ENCODE measurements at regions not wholly inside any gene's neighbourhood (a gene's known extent, or its start where the extent isn't known, plus 50 kb on each side); places are given as distances from the start of the nearest gene placed in this dataset.

DNA sequence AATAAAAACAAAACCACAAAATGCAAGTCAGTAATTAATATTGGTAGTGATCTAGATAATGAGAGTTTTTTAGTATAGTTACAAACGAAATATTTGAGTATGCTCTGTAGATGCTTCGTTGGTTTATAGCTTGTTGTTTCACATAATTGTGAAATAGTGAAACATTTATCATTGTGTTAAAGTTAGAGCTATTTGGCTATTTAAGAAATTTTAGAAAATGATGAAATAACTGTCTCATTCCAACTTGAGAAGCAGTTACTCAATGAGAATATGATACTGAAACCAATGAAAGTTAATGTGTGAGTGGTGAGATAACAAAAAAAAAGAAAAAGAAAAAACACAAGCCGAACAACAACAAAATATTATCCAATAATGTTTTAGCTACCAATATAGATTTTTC is 475.6 kb upstream of the ZEB2 start:
- Histone ChIP-seq H4K20me1 (ENCODE audit: control insufficient read depth, insufficient read depth, low read length, poor library complexity, severe bottlenecking) (no peaks in the 10 kb centered on the region), H3K4me2 (replicated peaks; ENCODE audit: low read depth, low read length, poor library complexity, severe bottlenecking) (no peak overlapping the region), H3K4me3 (ENCODE audit: control extremely low read depth in 1 of 5, extremely low read depth in 1 of 5, insufficient read depth in 1 of 5, low read depth in 2 of 5, low read length in 4 of 5) (no peak overlapping the region), H2AFZ (ENCODE audit: insufficient read depth, low read depth, low read length, poor library complexity, severe bottlenecking) (no peak overlapping the region), H3K36me3 (replicated peaks in 1 of 2; ENCODE audit: control extremely low read depth in 1 of 2, control insufficient read depth in 1 of 2, extremely low read depth in 1 of 2, insufficient read depth in 2 of 2, low read length in 1 of 2) (no peaks in the 10 kb centered on the region), H3K4me1 (ENCODE audit: control insufficient read depth in 2 of 2, insufficient read depth in 2 of 2, low read length in 2 of 2) (no peaks in the 10 kb centered on the region), H3K27me3 (replicated peaks in 1 of 4; ENCODE audit: control extremely low read depth in 1 of 4, control insufficient read depth in 3 of 4, insufficient read depth in 4 of 4, low read length in 3 of 4) (no peaks in the 10 kb centered on the region), H3K9me3 (ENCODE audit: control extremely low read depth in 1 of 3, control insufficient read depth in 2 of 3, insufficient read depth in 1 of 3, low read length in 2 of 3) (no peaks in the 10 kb centered on the region), H3K27ac (ENCODE audit: low read length in 2 of 2) (no peak overlapping the region), H3K79me2 (ENCODE audit: control insufficient read depth, insufficient read depth, low read length) (no peaks in the 10 kb centered on the region), H3K9ac (ENCODE audit: low read length) (no peak overlapping the region)
- no peak for DNase-seq
- Mint-ChIP-seq H3K27ac (no peak overlapping the region), H3K4me3 (no peak overlapping the region), H3K27me3 (no peaks in the 10 kb centered on the region), H3K4me1 (peaks cover 3% of the 10 kb centered on the region), H3K9me3 (ENCODE audit: insufficient read depth) (no peaks in the 10 kb centered on the region)
- no peak for ATAC-seq (ENCODE audit: low read depth)
- ChIA-PET POLR2A (no interaction called here), CTCF (no interaction called here)
- intact Hi-C loops (cut with micrococcal nuclease), result no loop called here
- no peak for TF ChIP-seq EZH2 (IDR thresholded peaks at IDR 0.05; ENCODE audit: borderline replicate concordance, insufficient read depth, low read depth, low read length, poor library complexity, severe bottlenecking)
- TF ChIP-seq, protein P1, sequence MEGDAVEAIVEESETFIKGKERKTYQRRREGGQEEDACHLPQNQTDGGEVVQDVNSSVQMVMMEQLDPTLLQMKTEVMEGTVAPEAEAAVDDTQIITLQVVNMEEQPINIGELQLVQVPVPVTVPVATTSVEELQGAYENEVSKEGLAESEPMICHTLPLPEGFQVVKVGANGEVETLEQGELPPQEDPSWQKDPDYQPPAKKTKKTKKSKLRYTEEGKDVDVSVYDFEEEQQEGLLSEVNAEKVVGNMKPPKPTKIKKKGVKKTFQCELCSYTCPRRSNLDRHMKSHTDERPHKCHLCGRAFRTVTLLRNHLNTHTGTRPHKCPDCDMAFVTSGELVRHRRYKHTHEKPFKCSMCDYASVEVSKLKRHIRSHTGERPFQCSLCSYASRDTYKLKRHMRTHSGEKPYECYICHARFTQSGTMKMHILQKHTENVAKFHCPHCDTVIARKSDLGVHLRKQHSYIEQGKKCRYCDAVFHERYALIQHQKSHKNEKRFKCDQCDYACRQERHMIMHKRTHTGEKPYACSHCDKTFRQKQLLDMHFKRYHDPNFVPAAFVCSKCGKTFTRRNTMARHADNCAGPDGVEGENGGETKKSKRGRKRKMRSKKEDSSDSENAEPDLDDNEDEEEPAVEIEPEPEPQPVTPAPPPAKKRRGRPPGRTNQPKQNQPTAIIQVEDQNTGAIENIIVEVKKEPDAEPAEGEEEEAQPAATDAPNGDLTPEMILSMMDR (IDR thresholded peaks at IDR 0.05), result no peak
- WGBS (ENCODE audit: insufficient coverage), result no CpG with 5 or more reads among the region's 3 CpGs

DNA sequence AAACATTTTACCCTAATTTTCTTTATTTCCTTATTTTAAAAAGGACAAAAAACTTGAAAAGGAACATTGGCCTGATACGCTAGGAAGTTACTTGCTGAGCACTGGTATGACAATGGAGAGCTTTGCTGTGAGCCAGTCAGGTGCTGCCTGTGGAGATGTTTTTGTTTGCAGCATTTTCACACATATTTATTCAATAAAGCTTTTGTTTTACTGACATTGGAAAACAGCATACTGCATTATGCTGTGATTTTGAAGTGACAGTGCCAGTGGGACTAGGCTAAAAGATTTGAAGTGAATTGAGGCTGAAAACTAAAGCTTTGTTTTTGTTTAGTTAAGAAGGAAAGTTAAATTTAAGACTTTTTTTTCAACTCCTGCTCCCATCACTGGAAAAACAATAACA is 470.7 kb upstream of the ZEB2 start:
- Histone ChIP-seq H3K27ac (ENCODE audit: low read length in 2 of 2) (no peak overlapping the region), H3K4me2 (replicated peaks; ENCODE audit: low read depth, low read length, poor library complexity, severe bottlenecking) (no peak overlapping the region), H3K4me3 (ENCODE audit: control extremely low read depth in 1 of 5, extremely low read depth in 1 of 5, insufficient read depth in 1 of 5, low read depth in 2 of 5, low read length in 4 of 5) (no peak overlapping the region), H3K4me1 (ENCODE audit: control insufficient read depth in 2 of 2, insufficient read depth in 2 of 2, low read length in 2 of 2) (no peaks in the 10 kb centered on the region), H3K9me3 (ENCODE audit: control extremely low read depth in 1 of 3, control insufficient read depth in 2 of 3, insufficient read depth in 1 of 3, low read length in 2 of 3) (peaks cover 0 to 9% (median 4%) of the 10 kb centered on the region in 3 donors), H3K36me3 (replicated peaks in 1 of 2; ENCODE audit: control extremely low read depth in 1 of 2, control insufficient read depth in 1 of 2, extremely low read depth in 1 of 2, insufficient read depth in 2 of 2, low read length in 1 of 2) (no peaks in the 10 kb centered on the region), H3K9ac (ENCODE audit: low read length) (no peak overlapping the region), H3K27me3 (replicated peaks in 1 of 4; ENCODE audit: control extremely low read depth in 1 of 4, control insufficient read depth in 3 of 4, insufficient read depth in 4 of 4, low read length in 3 of 4) (no peaks in the 10 kb centered on the region), H4K20me1 (ENCODE audit: control insufficient read depth, insufficient read depth, low read length, poor library complexity, severe bottlenecking) (no peaks in the 10 kb centered on the region), H2AFZ (ENCODE audit: insufficient read depth, low read depth, low read length, poor library complexity, severe bottlenecking) (no peak overlapping the region), H3K79me2 (ENCODE audit: control insufficient read depth, insufficient read depth, low read length) (no peaks in the 10 kb centered on the region)
- Mint-ChIP-seq H3K4me3 (no peak overlapping the region), H3K27me3 (no peaks in the 10 kb centered on the region), H3K4me1 (peaks cover 3% of the 10 kb centered on the region), H3K27ac (no peak overlapping the region), H3K9me3 (ENCODE audit: insufficient read depth) (peaks cover 8% of the 10 kb centered on the region)
- CTCF ChIA-PET, result no interaction called here
- TF ChIP-seq, protein P1 (IDR thresholded peaks at IDR 0.05), result no peak
- TF ChIP-seq EZH2 (IDR thresholded peaks at IDR 0.05; ENCODE audit: borderline replicate concordance, insufficient read depth, low read depth, low read length, poor library complexity, severe bottlenecking), result no peak
- DNase-seq, result no peak
- POLR2A ChIA-PET, result no interaction called here
- WGBS (ENCODE audit: insufficient coverage), result no CpG with 5 or more reads among the region's 1 CpG
- intact Hi-C loops (cut with micrococcal nuclease), result no loop called here
- ATAC-seq (ENCODE audit: low read depth), result no peak
